ENCODE measurements at regions not wholly inside any gene's neighbourhood (a gene's known extent, or its start where the extent isn't known, plus 50 kb on each side); places are given as distances from the start of the nearest gene placed in this dataset.

- no peak for DNase-seq (ENCODE audit: low read depth)
Measured at GRCh38 chr2:129653246-129653645, 326.2 kb upstream of the RAB6C start.

DNA sequence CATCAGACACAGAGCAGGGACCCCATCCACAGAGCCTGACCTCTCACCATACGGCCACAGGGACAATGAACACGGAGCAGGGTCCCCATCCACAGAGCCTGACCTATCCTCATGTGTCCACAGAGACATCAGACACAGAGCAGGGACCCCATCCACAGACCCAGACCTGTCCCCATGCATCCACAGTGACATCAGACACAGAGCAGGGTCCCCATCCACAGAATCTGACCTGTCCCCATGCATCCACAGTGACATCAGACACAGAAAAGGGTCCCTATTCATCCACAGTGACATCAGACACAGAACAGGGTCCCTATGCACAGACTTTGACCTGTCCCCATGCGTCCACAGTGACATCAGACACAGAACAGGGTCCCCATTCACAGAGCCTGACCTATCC, 325.1 kb upstream of the RAB6C start:
- DNase-seq (ENCODE audit: low read depth): no peak

DNA sequence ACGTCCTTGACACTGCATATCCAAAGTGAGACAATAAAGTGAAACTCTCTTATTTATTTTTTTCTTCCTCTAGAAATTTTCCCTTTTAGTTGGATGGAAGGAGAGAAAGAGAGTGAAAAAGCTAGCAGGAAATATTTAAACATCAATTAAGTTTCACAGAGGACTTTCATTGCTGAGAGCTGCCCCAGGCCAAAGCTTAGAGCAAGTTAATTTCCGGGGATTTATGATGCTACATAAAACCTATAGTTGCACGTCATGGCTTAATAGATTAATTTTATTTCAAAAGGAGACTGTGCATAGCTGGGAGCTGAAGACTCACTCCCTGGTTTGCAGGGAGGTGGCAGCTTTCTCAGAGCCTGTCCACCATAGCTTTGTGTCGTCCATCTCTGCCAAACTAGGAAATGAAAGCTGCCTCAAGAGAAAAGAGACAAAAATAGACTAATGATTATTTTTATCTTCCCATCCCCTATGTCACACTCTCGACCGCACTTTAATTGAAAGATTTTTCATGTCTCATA, 323.3 kb upstream of the RAB6C start:
- DNase-seq (ENCODE audit: low read depth): no peak

GRCh38 chr2:129658430-129658829, 321.0 kb upstream of the RAB6C start:
- no peak for DNase-seq (ENCODE audit: low read depth)

- no peak for DNase-seq (ENCODE audit: low read depth)
Measured at GRCh38 chr2:129661935-129662334, 317.5 kb upstream of the RAB6C start.

DNA sequence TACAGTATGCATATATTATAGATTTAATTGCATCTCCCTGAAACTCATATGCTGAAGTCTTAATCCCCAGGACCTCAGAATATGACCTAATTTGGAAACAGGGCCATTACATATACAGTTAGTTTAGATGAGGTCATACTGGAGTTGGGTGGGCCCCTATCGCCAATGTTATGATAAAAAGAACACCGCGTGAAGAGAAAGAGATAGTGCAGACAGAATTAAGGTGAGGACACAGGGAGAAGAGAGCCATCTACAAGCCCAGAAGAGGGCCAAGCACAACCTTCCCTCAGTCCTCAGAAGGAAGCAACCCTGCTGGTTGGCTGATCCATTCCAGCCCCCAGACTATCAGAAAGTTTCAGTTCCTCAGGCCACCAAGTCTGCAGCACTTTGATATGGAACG, 311.9 kb upstream of the RAB6C start:
- no peak for DNase-seq (ENCODE audit: low read depth)

GRCh38 chr2:129672521-129672920, 306.9 kb upstream of the RAB6C start:
- DNase-seq (ENCODE audit: low read depth): no peak

DNA sequence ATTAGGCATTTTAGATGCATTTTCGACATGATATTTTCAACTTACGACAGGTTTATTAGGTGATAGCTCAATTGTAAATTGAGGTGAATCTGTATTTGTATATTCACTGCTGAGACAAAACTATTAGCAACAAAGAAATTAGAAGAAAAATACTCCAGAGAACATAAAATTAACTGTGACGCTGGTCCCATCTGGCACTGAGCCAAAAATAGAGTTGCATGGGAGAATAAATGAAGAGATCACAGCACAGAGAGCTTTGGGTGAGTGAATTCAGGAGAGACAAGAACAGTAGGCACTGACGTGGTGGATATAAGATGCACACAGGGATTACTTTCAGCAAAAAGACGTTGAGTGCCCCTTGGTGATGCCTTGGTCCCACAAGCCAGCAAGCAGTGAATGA, 306.2 kb upstream of the RAB6C start:
- no peak for DNase-seq (ENCODE audit: low read depth)

DNA sequence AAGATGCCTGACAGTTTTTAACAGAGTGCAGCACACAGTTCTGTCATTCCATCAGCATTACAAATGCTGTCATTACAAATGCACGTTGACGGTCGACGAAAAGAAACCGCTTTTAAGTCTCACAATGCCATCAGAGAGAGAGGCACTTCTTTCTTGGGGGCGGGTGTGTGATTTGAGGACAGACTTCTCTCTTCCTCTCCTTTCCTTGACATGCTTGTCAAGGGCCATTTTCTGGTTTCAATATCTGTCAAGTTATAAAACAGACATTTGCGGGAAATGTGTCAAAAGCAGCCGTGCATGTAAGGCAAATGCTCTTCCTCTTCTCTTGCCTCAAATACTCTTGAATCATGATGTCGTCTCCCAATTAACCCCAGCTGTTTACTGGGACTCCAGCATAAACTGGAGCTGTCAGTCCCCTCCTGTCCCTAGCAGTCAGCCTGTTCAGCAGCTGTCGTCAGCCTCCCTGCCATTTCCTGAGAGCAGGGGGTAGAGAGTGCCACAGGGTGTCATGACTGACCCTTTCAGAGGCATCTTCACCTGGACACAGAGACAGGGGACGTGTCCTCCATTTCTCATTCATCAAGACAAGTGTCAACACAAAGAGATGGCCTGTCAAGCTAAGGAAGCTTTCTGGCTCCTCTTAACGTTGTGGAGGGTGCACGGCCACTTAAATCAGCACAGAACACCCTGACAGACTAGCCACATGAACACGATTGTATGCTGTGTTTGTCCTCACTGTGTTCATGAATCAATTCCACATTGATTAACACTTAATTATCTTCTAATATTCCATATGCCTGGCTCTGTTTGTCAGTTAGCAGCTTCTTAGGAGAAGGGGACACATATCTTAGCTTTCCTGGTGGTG, 305.4 kb upstream of the RAB6C start:
- DNase-seq (ENCODE audit: low read depth): no peak

- DNase-seq (ENCODE audit: low read depth): no peak
Measured at GRCh38 chr2:129678751-129679150, 300.7 kb upstream of the RAB6C start.

GRCh38 chr2:129681788-129682187, 297.7 kb upstream of the RAB6C start:
- DNase-seq (ENCODE audit: low read depth): no peak

- no peak for DNase-seq (ENCODE audit: low read depth)
Measured at GRCh38 chr2:129689653-129690448, 289.6 kb upstream of the RAB6C start.

DNA sequence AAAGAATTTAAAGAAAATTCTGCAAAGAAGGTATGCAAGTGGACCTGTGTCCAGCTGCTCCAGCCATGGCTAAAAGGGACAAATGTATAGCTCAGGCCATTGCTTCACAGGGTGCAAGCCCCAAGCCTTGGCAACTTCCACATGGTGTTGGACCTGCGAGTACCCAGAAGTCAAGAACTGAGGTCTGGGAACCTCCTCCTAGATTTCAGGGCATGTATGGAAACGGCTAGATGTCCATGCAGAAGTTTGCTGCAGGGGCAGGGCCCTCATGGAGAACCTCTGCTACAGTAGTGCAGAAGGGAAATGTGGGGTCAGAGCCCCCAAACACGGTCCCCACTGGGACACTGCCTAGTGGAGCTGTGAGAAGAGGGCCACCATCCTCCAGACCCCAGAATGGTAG, 284.0 kb upstream of the RAB6C start:
- no peak for DNase-seq (ENCODE audit: low read depth)

- DNase-seq (ENCODE audit: low read depth): no peak
Measured at GRCh38 chr2:129698593-129698992, 280.9 kb upstream of the RAB6C start.

DNA sequence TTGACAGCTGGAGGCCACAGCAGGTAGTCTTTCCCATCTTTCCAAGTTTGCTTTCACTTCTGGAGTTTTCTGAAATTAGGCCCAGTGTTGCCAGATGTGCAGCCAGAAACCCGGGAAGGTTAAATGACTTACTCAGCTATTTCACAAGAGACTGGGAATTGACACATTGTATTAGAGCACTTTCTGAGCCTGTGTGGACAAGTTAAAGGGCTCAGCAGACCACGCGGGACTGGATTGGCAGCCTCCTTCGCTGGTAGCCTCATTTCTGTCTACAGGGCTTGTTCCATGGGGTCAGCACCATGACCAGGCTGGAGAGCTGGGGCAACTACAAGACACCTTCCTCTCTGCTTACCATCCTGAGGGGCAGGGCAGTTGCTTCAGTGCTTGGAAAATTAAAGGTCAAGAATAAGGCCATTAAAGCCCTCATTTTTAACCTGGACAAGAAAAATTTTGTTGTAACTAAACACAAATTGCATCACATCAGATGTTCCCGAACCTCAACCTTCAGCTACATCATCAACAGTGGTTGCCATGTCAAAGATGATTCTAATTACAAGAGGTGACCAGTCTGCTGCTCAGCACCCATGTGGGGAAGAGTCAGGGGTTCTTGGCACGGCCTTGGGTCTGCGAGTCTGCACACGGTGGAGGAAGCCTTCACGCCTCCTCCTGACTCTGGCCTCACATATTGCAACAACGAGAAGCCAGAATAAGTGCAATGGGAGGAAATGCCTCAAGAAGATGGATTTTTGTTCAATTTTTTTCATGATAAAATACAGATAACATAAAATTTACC, 279.5 kb upstream of the RAB6C start:
- no peak for DNase-seq (ENCODE audit: low read depth)

- no peak for DNase-seq (ENCODE audit: low read depth)
Measured at GRCh38 chr2:129702416-129703176, 276.9 kb upstream of the RAB6C start.

DNA sequence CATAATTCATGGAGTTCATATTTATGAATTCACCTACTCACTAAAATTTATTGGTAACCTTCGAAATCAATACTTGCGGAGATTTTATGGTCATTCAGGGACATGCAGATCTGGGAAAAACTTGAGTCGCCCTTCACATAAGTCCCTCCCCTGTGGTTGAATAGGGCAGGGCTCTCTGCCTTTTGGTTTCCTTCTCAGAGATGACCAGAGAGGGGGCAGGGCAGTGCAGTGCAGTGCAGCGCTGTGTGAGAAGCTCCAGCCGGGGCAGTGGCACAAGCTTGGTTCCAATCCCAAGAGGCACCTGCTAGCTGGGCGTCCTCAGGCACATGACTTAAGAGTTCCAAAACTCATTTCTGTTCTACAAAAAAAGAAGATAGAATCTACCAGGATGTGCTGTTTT, 274.4 kb upstream of the RAB6C start:
- no peak for DNase-seq (ENCODE audit: low read depth)

- no peak for DNase-seq (ENCODE audit: low read depth)
Measured at GRCh38 chr2:129707800-129708199, 271.7 kb upstream of the RAB6C start.

DNA sequence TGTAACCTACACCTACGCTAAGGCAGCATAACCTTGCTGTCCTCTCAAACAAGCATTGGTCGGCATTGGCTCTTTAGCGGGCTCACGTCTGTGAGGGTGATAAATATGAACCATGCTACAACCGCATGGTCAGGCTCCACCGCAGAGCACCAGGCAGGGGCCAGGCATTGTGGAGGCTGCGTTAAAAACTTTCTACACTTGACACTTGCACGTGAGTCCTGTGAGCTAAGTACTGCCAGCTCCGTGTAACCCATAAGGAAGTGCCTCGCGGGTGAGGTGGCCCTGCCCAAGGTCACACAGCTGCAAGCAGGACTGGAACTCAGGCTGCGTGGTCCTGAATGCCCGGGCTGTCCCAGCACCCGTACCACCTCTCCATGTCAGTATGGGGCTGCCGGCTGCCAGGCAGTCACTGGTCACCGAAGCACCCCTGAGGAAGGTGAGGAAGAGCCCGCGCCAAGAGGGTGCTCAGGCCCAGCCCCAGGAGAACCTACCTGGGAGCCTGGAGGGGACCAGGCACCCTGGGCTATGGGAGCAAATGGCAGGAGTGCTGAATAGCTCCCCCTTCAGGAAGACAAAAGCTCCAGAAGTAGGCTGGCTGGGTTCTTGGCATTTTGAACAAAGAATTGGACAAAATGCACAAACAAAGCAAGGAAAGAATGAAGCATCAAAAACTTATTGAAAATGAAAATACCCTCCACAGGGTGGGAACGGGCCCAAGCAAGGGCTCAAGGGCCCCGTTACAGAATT, 271.1 kb upstream of the RAB6C start:
- DNase-seq (ENCODE audit: low read depth): no peak

GRCh38 chr2:129709001-129709955, 270.2 kb upstream of the RAB6C start:
- no peak for DNase-seq (ENCODE audit: low read depth)
